ENCODE measurements at regions not wholly inside any gene's neighbourhood (a gene's known extent, or its start where the extent isn't known, plus 50 kb on each side); places are given as distances from the start of the nearest gene placed in this dataset.

GRCh38 chr1:72341661-72342060 lies 59.3 kb upstream of the NEGR1 start:
- Mint-ChIP-seq H3K27me3 (ENCODE audit: insufficient read depth, low read depth, poor library complexity) (no peaks in the 10 kb centered on the region), H3K9me3 (peaks cover 7% of the 10 kb centered on the region; the same call in 1 of the 3 replicates), H3K4me3 (no peak overlapping the region), H3K4me1 (no peaks in the 10 kb centered on the region), H3K27ac (no peak overlapping the region), H3K36me3 (ENCODE audit: low read depth) (no peaks in the 10 kb centered on the region)
- Histone ChIP-seq H3K4me3 (no peak overlapping the region), H3K79me2 (replicated peaks; ENCODE audit: insufficient read depth) (no peaks in the 10 kb centered on the region), H3F3A (replicated peaks; ENCODE audit: low read depth) (no peaks in the 10 kb centered on the region), H3K9me2 (ENCODE audit: insufficient read depth) (no peaks in the 10 kb centered on the region), H3K27me3 (ENCODE audit: insufficient read depth) (no peaks in the 10 kb centered on the region), H3K4me1 (ENCODE audit: insufficient read depth) (no peaks in the 10 kb centered on the region), H3K27ac (ENCODE audit: low read depth) (no peak overlapping the region), H2AFZ (no peak overlapping the region), H3K36me3 (ENCODE audit: insufficient read depth) (no peaks in the 10 kb centered on the region), H3K4me2 (no peak overlapping the region), H4K20me1 (replicated peaks; ENCODE audit: insufficient read depth) (no peaks in the 10 kb centered on the region)
- ATAC-seq (no peak), DNase-seq (ENCODE audit: low spot score) (no peak)
- TF ChIP-seq CTCF (conservative IDR thresholded peaks at IDR 0.05; ENCODE audit: low read depth in 2 of 2): no peak
- TF ChIP-seq JUNB (IDR thresholded peaks at IDR 0.05; ENCODE audit: unreplicated experiment): no peak
- TF ChIP-seq ETS1 (IDR thresholded peaks at IDR 0.05): no peak
- no peak for TF ChIP-seq STAT1 (IDR thresholded peaks at IDR 0.05; ENCODE audit: unreplicated experiment)
- TF ChIP-seq CREB1 (CRISPR knock-in tag; IDR thresholded peaks at IDR 0.05; ENCODE audit: low read depth): no peak
- TF ChIP-seq ZNF331 (CRISPR knock-in tag; IDR thresholded peaks at IDR 0.05; ENCODE audit: low read depth): no peak
- TF ChIP-seq ZNF114 (CRISPR knock-in tag; IDR thresholded peaks at IDR 0.05): no peak
- TF ChIP-seq NANOG (IDR thresholded peaks at IDR 0.05; ENCODE audit: borderline replicate concordance): no peak
- no peak for TF ChIP-seq ZNF462 (CRISPR knock-in tag; IDR thresholded peaks at IDR 0.05)
- no peak for TF ChIP-seq POLR2AphosphoS5 (IDR thresholded peaks at IDR 0.05; ENCODE audit: low read depth)
- TF ChIP-seq EZH2 (IDR thresholded peaks at IDR 0.05; ENCODE audit: low read depth, unreplicated experiment): no peak
- no peak for TF ChIP-seq REST (IDR thresholded peaks at IDR 0.05; ENCODE audit: unreplicated experiment)
- TF ChIP-seq EZH2phosphoT487 (IDR thresholded peaks at IDR 0.05; ENCODE audit: unreplicated experiment): no peak

Measured in GM23338 (cell line).